Karpas-422 (cell line): ENCODE measurements at regions not wholly inside any gene's neighbourhood (a gene's known extent, or its start where the extent isn't known, plus 50 kb on each side); places are given as distances from the start of the nearest gene placed in this dataset.

Experiments used
- DNase-seq: peaks from one replicate; pipeline ENCODE4 v3.0.0-alpha.2; 2015
- H2AFZ ChIP-seq: fragments of 200-600 bp; sonication (generic); 2 replicates; pipeline ENCODE4 v1.6.1; 2014; ENCODE audit warnings: antibody characterized with exemption, low read length, mixed read lengths
- H3K27ac ChIP-seq: fragments of 200-600 bp; sonication (generic); 2 replicates; pipeline ENCODE4 v1.5.1; 2014; ENCODE audit warnings: mild to moderate bottlenecking, low read length, moderate library complexity
- H3K27me3 ChIP-seq: fragments of 200-600 bp; sonication (generic); 2 replicates; pipeline ENCODE4 v1.6.1; 2014; ENCODE audit warnings: low read length, mixed read lengths
- H3K36me3 ChIP-seq: fragments of 200-600 bp; sonication (generic); 2 replicates; pipeline ENCODE4 v1.6.1; 2014; ENCODE audit warnings: low read length, mixed read lengths; ENCODE audit not compliant: insufficient read depth
- H3K4me1 ChIP-seq: fragments of 200-600 bp; sonication (generic); 2 replicates; pipeline ENCODE4 v1.6.1; 2014; ENCODE audit warnings: mild to moderate bottlenecking, low read length, mixed read lengths
- H3K4me2 ChIP-seq: fragments of 200-600 bp; sonication (generic); 2 replicates; pipeline ENCODE4 v1.6.1; 2014; ENCODE audit warnings: low read length, low read depth, mild to moderate bottlenecking; ENCODE audit not compliant: poor library complexity, severe bottlenecking
- H3K4me3 ChIP-seq: fragments of 200-600 bp; sonication (generic); 2 replicates; pipeline ENCODE4 v1.5.1; 2014; ENCODE audit warnings: mild to moderate bottlenecking, antibody characterized with exemption, low read length, mixed read lengths
- H3K79me2 ChIP-seq: fragments of 200-600 bp; sonication (generic); 2 replicates; pipeline ENCODE4 v1.6.1; 2014; ENCODE audit warnings: mild to moderate bottlenecking, low read length, mixed read lengths
- H3K9ac ChIP-seq: fragments of 200-600 bp; sonication (generic); 2 replicates; pipeline ENCODE4 v1.6.0; 2014; ENCODE audit warnings: low read length
- H3K9me2 ChIP-seq: fragments of 200-600 bp; sonication (generic), shearing (Covaris generic); replicated peaks from 2 replicates; pipeline ENCODE4 v1.6.0; 2014; ENCODE audit warnings: mild to moderate bottlenecking, low read length, moderate library complexity; ENCODE audit not compliant: insufficient read depth
- H3K9me3 ChIP-seq: fragments of 300-700, 200-600 bp; sonication (generic); 2 replicates; pipeline ENCODE4 v1.6.1; 2014; ENCODE audit warnings: low read length, mixed read lengths
- H4K20me1 ChIP-seq: fragments of 200-600 bp; sonication (generic); 2 replicates; pipeline ENCODE4 v1.6.1; 2014; ENCODE audit warnings: mild to moderate bottlenecking, antibody characterized with exemption, low read length, low read depth; ENCODE audit not compliant: insufficient read depth

DNA sequence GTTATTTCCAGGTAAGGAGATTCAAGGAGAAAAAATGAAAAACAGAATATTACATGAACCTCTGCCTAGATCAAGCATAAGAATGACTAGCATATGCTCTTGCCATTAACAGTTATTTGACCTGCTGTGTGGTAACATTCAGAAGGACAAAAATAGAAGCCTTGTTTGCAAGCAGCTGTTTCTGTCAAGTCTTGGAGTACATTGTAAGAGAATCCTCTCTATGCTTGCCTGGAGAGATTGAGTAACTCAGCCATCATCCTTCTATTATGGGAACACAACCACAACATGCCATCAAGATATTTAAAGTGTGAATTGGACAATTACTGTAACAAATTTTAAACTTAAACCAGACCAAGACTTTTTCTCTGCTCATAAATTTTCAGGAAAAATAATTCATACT is 1054.4 kb downstream of the NLGN4Y start:
- no peaks in the 10 kb centered on the region for H3K9me2 ChIP-seq

DNA sequence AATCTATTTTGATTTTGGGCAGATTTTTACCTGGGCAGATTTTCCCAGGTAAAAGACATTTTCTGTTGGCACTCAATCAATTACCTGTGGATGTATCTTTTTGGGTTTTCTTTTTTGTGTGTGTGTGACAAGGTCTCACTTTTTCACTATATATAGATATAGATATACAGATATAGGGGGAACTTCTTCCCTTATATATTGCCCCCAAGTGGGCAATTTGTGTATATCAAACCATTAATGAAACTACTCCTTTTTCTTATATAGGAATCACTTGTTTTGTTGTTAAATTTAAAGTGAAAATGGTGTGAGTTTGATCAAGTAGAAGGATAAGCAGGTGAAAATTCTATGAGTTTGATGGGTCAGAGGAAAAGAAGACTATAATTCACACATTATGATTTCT is 1054.9 kb downstream of the NLGN4Y start:
- Histone ChIP-seq H4K20me1 (no peaks in the 10 kb centered on the region), H3K9me3 (no peaks in the 10 kb centered on the region), H3K79me2 (no peaks in the 10 kb centered on the region), H3K9me2 (no peaks in the 10 kb centered on the region), H2AFZ (no peak overlapping the region), H3K4me3 (no peak overlapping the region), H3K4me2 (no peak overlapping the region), H3K9ac (no peak overlapping the region), H3K27me3 (no peaks in the 10 kb centered on the region), H3K27ac (no peak overlapping the region), H3K4me1 (no peaks in the 10 kb centered on the region), H3K36me3 (no peaks in the 10 kb centered on the region)
- no peak for DNase-seq

More for the DNA sequence above, 1054.4 kb downstream of the NLGN4Y start:
- Histone ChIP-seq H3K27ac (no peak overlapping the region), H3K36me3 (no peaks in the 10 kb centered on the region), H3K9me3 (no peaks in the 10 kb centered on the region), H3K4me3 (no peak overlapping the region), H2AFZ (no peak overlapping the region), H4K20me1 (no peaks in the 10 kb centered on the region), H3K79me2 (no peaks in the 10 kb centered on the region), H3K4me2 (no peak overlapping the region), H3K27me3 (no peaks in the 10 kb centered on the region), H3K9ac (no peak overlapping the region), H3K4me1 (no peaks in the 10 kb centered on the region)
- DNase-seq: no peak

DNA sequence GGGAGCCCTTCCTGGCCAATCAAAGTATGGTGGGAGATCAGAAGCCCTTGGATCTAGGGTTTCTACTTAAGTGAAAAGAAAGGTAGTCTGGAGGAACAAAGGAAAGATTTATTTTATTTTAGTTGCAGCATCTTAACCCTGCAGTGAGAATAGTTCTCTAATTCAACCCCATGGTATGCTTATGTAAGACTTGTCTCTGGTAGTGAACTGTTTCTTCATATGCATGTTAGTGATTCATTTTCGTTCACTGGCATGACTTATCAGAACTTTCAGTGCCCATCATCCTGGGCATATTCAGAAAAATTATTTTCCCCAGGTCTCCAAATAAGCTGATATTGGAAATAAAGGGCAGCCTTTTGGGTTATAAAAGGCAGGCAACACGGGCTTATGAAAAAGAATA is 1058.8 kb downstream of the NLGN4Y start:
- Histone ChIP-seq H3K36me3 (no peaks in the 10 kb centered on the region), H3K9ac (no peak overlapping the region), H3K27me3 (no peaks in the 10 kb centered on the region), H3K9me3 (no peaks in the 10 kb centered on the region), H2AFZ (no peak overlapping the region), H3K4me1 (no peaks in the 10 kb centered on the region), H4K20me1 (no peaks in the 10 kb centered on the region), H3K79me2 (no peaks in the 10 kb centered on the region), H3K4me3 (no peak overlapping the region), H3K9me2 (no peaks in the 10 kb centered on the region), H3K4me2 (no peak overlapping the region), H3K27ac (no peak overlapping the region)
- no peak for DNase-seq

DNA sequence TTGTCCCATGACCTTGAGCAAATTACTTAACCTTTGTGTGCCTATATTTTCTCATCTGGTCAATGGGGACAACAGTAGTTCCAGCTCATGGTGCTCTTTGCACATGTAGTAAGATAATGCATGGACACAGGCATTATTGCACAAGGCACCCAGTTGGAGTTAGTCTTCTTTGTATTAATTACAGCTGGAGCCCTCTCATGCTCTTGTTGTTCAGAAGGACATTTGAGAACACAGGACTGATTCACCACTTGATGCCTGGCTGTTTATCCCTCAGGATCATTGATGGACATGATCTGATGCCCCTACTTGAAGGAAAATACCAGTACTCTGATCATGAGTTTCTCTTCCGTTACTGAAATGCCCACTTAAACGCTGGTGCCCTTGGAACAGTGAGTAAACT is 1068.6 kb downstream of the NLGN4Y start:
- Histone ChIP-seq H3K79me2 (no peaks in the 10 kb centered on the region), H3K9me2 (no peaks in the 10 kb centered on the region), H4K20me1 (no peaks in the 10 kb centered on the region), H3K27me3 (no peaks in the 10 kb centered on the region), H3K9ac (no peak overlapping the region), H2AFZ (no peak overlapping the region), H3K4me3 (no peak overlapping the region), H3K4me1 (no peaks in the 10 kb centered on the region), H3K27ac (no peak overlapping the region), H3K9me3 (no peaks in the 10 kb centered on the region), H3K4me2 (no peak overlapping the region), H3K36me3 (no peaks in the 10 kb centered on the region)
- DNase-seq: no peak

DNA sequence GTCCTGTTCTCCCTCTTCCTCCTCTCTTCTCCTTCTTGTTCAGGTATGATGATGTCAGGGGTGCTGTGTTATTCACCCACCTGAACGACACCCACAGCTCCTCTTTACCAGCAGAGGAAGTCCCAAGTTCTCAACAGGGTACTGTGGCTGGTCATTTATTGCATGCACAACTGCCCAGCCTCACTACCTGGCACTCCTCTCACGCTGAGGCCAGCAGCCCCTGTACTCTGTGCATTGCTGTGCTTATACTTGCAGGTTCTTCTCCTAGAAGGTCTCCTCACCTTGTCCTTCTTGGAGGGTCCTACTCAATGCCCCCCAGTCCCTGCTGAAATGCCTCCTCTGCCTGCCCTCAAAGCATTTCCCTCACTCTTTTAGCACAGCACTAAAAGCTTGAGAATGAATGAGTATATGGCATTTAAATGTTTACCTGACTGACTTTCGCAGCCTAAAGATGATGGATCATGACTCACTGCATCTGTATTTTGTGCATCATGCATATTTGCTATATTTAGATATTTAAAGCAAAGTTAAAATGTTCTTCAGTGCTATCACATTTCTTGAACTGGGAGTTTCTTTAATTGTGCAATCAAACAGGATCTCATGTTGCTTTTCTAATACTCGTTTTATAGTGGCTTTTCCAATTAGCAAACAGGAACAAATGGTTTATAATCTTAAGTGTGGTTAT is 1069.3 kb downstream of the NLGN4Y start:
- H3K4me2 ChIP-seq: no peak overlapping the region
- no peaks in the 10 kb centered on the region for H3K27me3 ChIP-seq
- no peaks in the 10 kb centered on the region for H3K36me3 ChIP-seq
- no peaks in the 10 kb centered on the region for H3K9me2 ChIP-seq
- DNase-seq: no peak
- no peaks in the 10 kb centered on the region for H3K9me3 ChIP-seq
- H3K9ac ChIP-seq: no peak overlapping the region
- H3K4me1 ChIP-seq: no peaks in the 10 kb centered on the region
- no peak overlapping the region for H3K27ac ChIP-seq
- no peak overlapping the region for H2AFZ ChIP-seq
- no peaks in the 10 kb centered on the region for H3K79me2 ChIP-seq
- no peaks in the 10 kb centered on the region for H4K20me1 ChIP-seq
- H3K4me3 ChIP-seq: no peak overlapping the region

DNA sequence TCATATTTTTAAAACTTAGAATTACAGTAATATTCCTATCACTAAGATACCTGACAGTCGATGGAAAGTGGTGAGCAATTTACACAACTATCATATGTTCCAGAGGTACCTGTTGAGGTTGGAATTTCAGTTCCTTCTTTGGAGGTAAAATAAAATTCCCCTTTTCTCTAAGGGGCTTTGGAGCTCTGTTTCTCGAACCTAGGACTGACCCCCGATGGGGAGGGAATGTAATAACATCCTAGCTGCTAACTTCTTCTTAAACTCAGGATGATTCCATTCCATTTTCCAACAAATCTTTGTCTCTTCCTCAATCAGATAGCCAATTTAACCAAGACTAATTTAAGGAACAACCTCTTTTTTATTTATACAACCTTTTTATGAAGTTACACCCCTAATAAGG is 1069.8 kb downstream of the NLGN4Y start:
- H3K36me3 ChIP-seq: no peaks in the 10 kb centered on the region
- H2AFZ ChIP-seq: no peak overlapping the region
- no peaks in the 10 kb centered on the region for H3K27me3 ChIP-seq
- H3K27ac ChIP-seq: no peak overlapping the region
- no peak overlapping the region for H3K9ac ChIP-seq
- no peaks in the 10 kb centered on the region for H3K4me1 ChIP-seq
- H4K20me1 ChIP-seq: no peaks in the 10 kb centered on the region
- H3K79me2 ChIP-seq: no peaks in the 10 kb centered on the region
- H3K4me3 ChIP-seq: no peak overlapping the region
- no peak for DNase-seq
- H3K9me2 ChIP-seq: no peaks in the 10 kb centered on the region
- H3K4me2 ChIP-seq: no peak overlapping the region
- no peaks in the 10 kb centered on the region for H3K9me3 ChIP-seq

DNA sequence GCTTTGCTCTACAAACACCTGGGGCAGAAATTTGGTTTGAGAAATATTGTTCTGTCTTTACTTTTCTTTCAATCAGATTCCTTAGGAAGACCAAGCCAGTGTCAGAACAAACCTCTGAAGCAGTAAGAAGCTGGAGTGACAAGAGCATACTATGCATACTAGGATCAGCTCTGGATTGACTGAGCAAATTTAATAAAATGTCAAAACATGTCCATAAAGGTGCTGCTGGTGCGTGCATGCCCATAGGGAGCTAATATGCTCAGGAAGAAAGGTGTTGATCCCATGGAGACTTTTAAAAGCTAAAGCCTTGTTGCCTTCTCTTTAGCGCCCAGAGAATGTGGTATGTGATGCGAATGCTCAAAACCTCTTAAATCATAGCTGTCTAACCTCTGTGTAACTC is 1076.2 kb downstream of the NLGN4Y start:
- Histone ChIP-seq H4K20me1 (no peaks in the 10 kb centered on the region), H3K9me3 (no peaks in the 10 kb centered on the region), H2AFZ (no peak overlapping the region), H3K4me1 (no peaks in the 10 kb centered on the region), H3K27me3 (no peaks in the 10 kb centered on the region), H3K79me2 (no peaks in the 10 kb centered on the region), H3K27ac (no peak overlapping the region), H3K9me2 (no peaks in the 10 kb centered on the region), H3K4me2 (no peak overlapping the region), H3K4me3 (no peak overlapping the region), H3K9ac (no peak overlapping the region), H3K36me3 (no peaks in the 10 kb centered on the region)
- DNase-seq: no peak

DNA sequence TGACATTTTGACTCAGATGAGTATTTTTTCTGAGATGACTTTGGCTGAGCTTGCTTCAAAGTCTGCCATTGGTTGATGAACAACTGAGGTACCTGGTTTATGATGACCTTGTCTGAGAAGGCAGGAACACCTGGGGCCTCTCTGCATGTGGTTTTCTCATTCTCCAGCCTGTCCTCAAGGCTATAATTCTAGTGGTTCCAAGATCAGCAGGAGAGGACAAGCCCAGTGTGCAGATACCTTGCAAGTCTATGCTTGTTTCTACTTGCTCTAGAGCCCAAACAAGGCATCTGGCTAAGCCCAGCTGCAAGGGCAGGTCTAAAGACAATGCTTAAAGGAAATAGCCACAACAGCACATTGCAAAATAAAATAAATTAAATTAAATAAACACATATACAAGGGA is 1100.0 kb downstream of the NLGN4Y start:
- Histone ChIP-seq H3K79me2 (no peaks in the 10 kb centered on the region), H3K27me3 (no peaks in the 10 kb centered on the region), H3K4me3 (no peak overlapping the region), H2AFZ (no peak overlapping the region), H3K27ac (no peak overlapping the region), H3K9me2 (no peaks in the 10 kb centered on the region), H3K36me3 (no peaks in the 10 kb centered on the region), H3K9me3 (no peaks in the 10 kb centered on the region), H3K9ac (no peak overlapping the region), H3K4me1 (no peaks in the 10 kb centered on the region), H4K20me1 (no peaks in the 10 kb centered on the region), H3K4me2 (no peak overlapping the region)
- no peak for DNase-seq

DNA sequence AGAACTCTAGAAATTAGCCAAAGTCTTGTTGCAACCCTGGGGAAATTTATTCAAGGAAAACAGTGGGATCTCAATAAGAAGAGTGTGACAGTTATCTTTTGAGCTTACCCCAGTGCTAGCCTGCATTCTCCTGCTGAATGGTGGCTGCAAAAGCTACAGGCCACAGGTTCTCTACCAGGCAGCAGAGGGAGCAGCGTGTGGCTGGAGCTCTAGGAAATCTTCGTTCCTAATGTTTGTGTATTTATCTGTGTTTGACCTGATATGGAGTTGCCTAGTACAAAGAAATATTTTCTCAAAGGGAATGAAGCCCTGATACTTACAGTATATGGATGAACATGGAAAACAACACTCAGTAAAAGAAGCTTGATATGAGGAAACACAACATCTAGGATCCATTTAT is 1100.6 kb downstream of the NLGN4Y start:
- Histone ChIP-seq H3K9me2 (no peaks in the 10 kb centered on the region), H3K4me2 (no peak overlapping the region), H3K79me2 (no peaks in the 10 kb centered on the region), H4K20me1 (no peaks in the 10 kb centered on the region), H3K27ac (no peak overlapping the region), H3K9ac (no peak overlapping the region), H3K9me3 (no peaks in the 10 kb centered on the region), H3K36me3 (no peaks in the 10 kb centered on the region), H2AFZ (no peak overlapping the region), H3K4me3 (no peak overlapping the region), H3K27me3 (no peaks in the 10 kb centered on the region), H3K4me1 (no peaks in the 10 kb centered on the region)
- DNase-seq: no peak
